Liver (tissue), 8 donors: ENCODE measurements at regions not wholly inside any gene's neighbourhood (a gene's known extent, or its start where the extent isn't known, plus 50 kb on each side); places are given as distances from the start of the nearest gene placed in this dataset.

Experiments
- DNase-seq: peaks from one replicate; pipeline ENCODE4 v3.0.0-alpha.2; 2017; ENCODE audit warnings: low spot score
- H3K27ac ChIP-seq, 2 donors: one replicate each; pipeline ENCODE4 v1.7.0; 2013; ENCODE audit warnings: inconsistent platforms in 2 of 2, low read length in 2 of 2, control low read depth in 1 of 2, low read depth in 1 of 2, mild to moderate bottlenecking in 1 of 2
- H3K27me3 ChIP-seq, 4 donors: one replicate each; pipeline versions ENCODE4 v1.6.1 to v1.7.0; 2013; ENCODE audit warnings: low read length in 3 of 4, inconsistent platforms in 1 of 4, mild to moderate bottlenecking in 1 of 4, moderate library complexity in 1 of 4; ENCODE audit not compliant: control insufficient read depth in 4 of 4, insufficient read depth in 4 of 4
- H3K36me3 ChIP-seq, 4 donors: one replicate each; pipeline versions ENCODE4 v1.6.1 to v1.7.0; 2013; ENCODE audit warnings: low read length in 3 of 4, mild to moderate bottlenecking in 3 of 4, low read depth in 1 of 4, moderate library complexity in 1 of 4; ENCODE audit not compliant: control insufficient read depth in 4 of 4, insufficient read depth in 3 of 4
- H3K4me1 ChIP-seq, 4 donors: one replicate each; pipeline versions ENCODE4 v1.6.1 to v1.7.0; 2013; ENCODE audit warnings: low read length in 3 of 4, mild to moderate bottlenecking in 3 of 4, moderate library complexity in 1 of 4; ENCODE audit not compliant: control insufficient read depth in 4 of 4, insufficient read depth in 4 of 4
- H3K4me3 ChIP-seq, 3 donors: one replicate each; pipeline versions ENCODE4 v1.6.1 to v1.7.0; 2013; ENCODE audit warnings: low read length in 3 of 3, control low read depth in 1 of 3, low read depth in 1 of 3, mild to moderate bottlenecking in 1 of 3
- H3K9ac ChIP-seq, 2 donors: one replicate each; pipeline ENCODE4 v1.7.0; 2013; ENCODE audit warnings: low read length in 2 of 2, mild to moderate bottlenecking in 2 of 2, moderate library complexity in 2 of 2, control low read depth in 1 of 2, low read depth in 1 of 2
- H3K9me3 ChIP-seq, 4 donors: one replicate each; pipeline versions ENCODE4 v1.6.1 to v1.7.0; 2013; ENCODE audit warnings: low read length in 3 of 4; ENCODE audit not compliant: control insufficient read depth in 4 of 4
- EGR1 ChIP-seq, 2 donors: IDR thresholded peaks; 2 replicates each; pipeline ENCODE4 v1.6.1; 2016 to 2018; ENCODE audit warnings: antibody characterized with exemption in 2 of 2, low read depth in 2 of 2
- FOXA1 ChIP-seq: IDR thresholded peaks from 2 replicates; pipeline ENCODE4 v1.6.1; 2016; ENCODE audit warnings: antibody characterized with exemption
- FOXA2 ChIP-seq: IDR thresholded peaks from 2 replicates; pipeline ENCODE4 v1.6.1; 2016; ENCODE audit warnings: antibody characterized with exemption
- GABPA ChIP-seq, 2 donors: IDR thresholded peaks in 1 of 2; conservative IDR thresholded peaks in 1 of 2; 2 replicates each; pipeline ENCODE4 v1.6.1; 2016; ENCODE audit warnings: antibody characterized with exemption in 2 of 2, mild to moderate bottlenecking in 1 of 2, moderate library complexity in 1 of 2
- HNF4A ChIP-seq, 2 donors: conservative IDR thresholded peaks; 2 replicates each; pipeline ENCODE4 v1.6.1; 2016; ENCODE audit warnings: antibody characterized with exemption in 2 of 2, mild to moderate bottlenecking in 2 of 2
- HNF4G ChIP-seq: IDR thresholded peaks from 2 replicates; pipeline ENCODE4 v1.6.1; 2016; ENCODE audit warnings: antibody characterized with exemption
- JUND ChIP-seq, 2 donors: IDR thresholded peaks; 2 replicates each; pipeline ENCODE4 v1.6.1; 2016; ENCODE audit warnings: antibody characterized with exemption in 2 of 2
- NR2F2 ChIP-seq: IDR thresholded peaks from 2 replicates; pipeline ENCODE4 v1.6.1; 2016; ENCODE audit warnings: antibody characterized with exemption
- RAD21 ChIP-seq, 2 donors: IDR thresholded peaks; 2 replicates each; pipeline ENCODE4 v1.6.1; 2016; ENCODE audit warnings: antibody characterized with exemption in 2 of 2, mild to moderate bottlenecking in 2 of 2
- RXRA ChIP-seq, 2 donors: IDR thresholded peaks; 2 replicates each; pipeline ENCODE4 v1.6.1; 2017 to 2018; ENCODE audit warnings: antibody characterized with exemption in 2 of 2, mild to moderate bottlenecking in 1 of 2
- SP1 ChIP-seq: IDR thresholded peaks from 2 replicates; pipeline ENCODE4 v1.6.1; 2018; ENCODE audit warnings: antibody characterized with exemption, mild to moderate bottlenecking
- TAF1 ChIP-seq: conservative IDR thresholded peaks from 2 replicates; pipeline ENCODE4 v1.6.1; 2016; ENCODE audit warnings: antibody characterized with exemption, mild to moderate bottlenecking
- YY1 ChIP-seq: IDR thresholded peaks from 2 replicates; pipeline ENCODE4 v1.6.1; 2016; ENCODE audit warnings: antibody characterized with exemption, mild to moderate bottlenecking
- WGBS: extraction: QIAGEN DNeasy Blood & Tissue Kit; methylation state at CpG from one replicate; pipeline ENCODE4 v1.1.7; 2013; 5-methylcytosine and 5-hydroxymethylcytosine counted together
- TF ChIP-seq, protein P1 (sequence below): fragments of 150-350 bp; IDR thresholded peaks from 2 replicates; pipeline ENCODE4 v1.5.1; 2017; ENCODE audit warnings: improper control_type of control experiment, low read depth, low read length; ENCODE audit not compliant: missing input control
- TF ChIP-seq, protein P2 (sequence below): IDR thresholded peaks from 2 replicates; pipeline ENCODE4 v1.6.1; 2016; ENCODE audit warnings: antibody characterized with exemption
- TF ChIP-seq, protein P3 (sequence below): IDR thresholded peaks from 2 replicates; pipeline ENCODE4 v1.6.1; 2016; ENCODE audit warnings: antibody characterized with exemption
- TF ChIP-seq, protein P4 (sequence below): IDR thresholded peaks from 2 replicates; pipeline ENCODE4 v1.6.1; 2016; ENCODE audit warnings: antibody characterized with exemption
- donor health status: healthy.
- donor health status: healthy.
- donor health status: healthy.
- donor health status: healthy.
- donor health status: healthy.

DNA sequence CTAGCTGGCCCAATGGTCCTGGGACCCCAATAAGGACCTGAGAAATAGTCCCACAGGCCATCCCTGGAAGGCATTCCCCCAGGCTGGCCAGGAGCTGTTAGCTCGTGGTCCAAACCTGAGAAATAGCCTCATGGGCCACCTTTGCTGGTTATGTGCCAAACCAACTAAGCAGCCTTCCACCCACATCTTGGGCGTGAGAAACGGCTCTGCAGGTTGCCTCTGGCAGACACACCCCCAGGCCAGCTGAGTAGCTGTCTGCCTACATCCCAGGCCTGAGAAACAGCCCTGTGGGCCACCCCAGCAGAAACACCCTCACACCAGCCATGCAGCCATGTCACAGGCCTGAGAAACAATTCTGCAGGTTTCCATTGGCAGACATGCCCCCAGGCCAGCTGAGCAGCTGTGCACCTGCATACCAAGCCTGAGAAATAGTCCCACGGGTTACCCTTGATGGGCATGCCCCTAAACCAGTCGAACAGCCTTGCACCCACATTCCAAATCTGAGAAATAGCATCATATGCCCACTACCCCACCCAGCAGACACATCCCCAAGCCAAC lies 567.8 kb upstream of the ID4 start:
- TF ChIP-seq SP1 (no peak), FOXA1 (no peak), RAD21 (IDR thresholded peaks at IDR 0.05) (no peak), RXRA (IDR thresholded peaks at IDR 0.05) (no peak), JUND (IDR thresholded peaks at IDR 0.05) (no peak), EGR1 (IDR thresholded peaks at IDR 0.05; ENCODE audit: low read depth in 2 of 2) (no peak), NR2F2 (no peak), FOXA2 (no peak), HNF4G (no peak), TAF1 (no peak), GABPA (IDR thresholded peaks at IDR 0.05 in 1 of 2, conservative IDR thresholded peaks at IDR 0.05 in 1 of 2) (no peak), YY1 (no peak), HNF4A (conservative IDR thresholded peaks at IDR 0.05) (no peak)
- TF ChIP-seq, protein P1, sequence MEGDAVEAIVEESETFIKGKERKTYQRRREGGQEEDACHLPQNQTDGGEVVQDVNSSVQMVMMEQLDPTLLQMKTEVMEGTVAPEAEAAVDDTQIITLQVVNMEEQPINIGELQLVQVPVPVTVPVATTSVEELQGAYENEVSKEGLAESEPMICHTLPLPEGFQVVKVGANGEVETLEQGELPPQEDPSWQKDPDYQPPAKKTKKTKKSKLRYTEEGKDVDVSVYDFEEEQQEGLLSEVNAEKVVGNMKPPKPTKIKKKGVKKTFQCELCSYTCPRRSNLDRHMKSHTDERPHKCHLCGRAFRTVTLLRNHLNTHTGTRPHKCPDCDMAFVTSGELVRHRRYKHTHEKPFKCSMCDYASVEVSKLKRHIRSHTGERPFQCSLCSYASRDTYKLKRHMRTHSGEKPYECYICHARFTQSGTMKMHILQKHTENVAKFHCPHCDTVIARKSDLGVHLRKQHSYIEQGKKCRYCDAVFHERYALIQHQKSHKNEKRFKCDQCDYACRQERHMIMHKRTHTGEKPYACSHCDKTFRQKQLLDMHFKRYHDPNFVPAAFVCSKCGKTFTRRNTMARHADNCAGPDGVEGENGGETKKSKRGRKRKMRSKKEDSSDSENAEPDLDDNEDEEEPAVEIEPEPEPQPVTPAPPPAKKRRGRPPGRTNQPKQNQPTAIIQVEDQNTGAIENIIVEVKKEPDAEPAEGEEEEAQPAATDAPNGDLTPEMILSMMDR, result no peak
- TF ChIP-seq, protein P2, sequence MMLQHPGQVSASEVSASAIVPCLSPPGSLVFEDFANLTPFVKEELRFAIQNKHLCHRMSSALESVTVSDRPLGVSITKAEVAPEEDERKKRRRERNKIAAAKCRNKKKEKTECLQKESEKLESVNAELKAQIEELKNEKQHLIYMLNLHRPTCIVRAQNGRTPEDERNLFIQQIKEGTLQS, result no peak
- WGBS, result 71% methylated on average over 5 of the region's 5 CpGs
- Histone ChIP-seq H3K27me3 (no peaks in the 10 kb centered on the region), H3K9me3 (no peaks in the 10 kb centered on the region), H3K9ac (no peak overlapping the region), H3K36me3 (no peaks in the 10 kb centered on the region), H3K4me1 (no peaks in the 10 kb centered on the region), H3K4me3 (no peak overlapping the region), H3K27ac (no peak overlapping the region)
- DNase-seq, result no peak

DNA sequence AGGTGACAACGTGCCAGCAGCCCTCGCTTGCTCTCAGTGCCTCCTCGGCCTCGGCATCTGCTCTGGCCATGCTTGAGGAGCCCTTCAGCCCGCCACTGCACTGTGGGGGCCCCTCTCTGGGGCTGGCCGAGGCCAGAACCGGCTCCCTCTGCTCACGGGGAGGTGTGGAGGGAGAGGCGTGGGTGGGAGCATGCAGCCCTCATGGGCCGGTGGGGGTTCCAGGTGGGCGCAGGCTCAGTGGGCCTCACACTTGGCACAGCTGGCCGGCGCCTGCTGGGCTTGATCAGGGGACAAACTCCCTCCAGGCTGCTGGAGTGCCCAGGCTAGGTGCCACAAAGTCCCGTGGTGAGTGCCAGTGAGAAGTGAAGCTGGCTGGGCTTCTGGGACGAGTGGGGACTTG lies 566.6 kb upstream of the ID4 start:
- no peaks in the 10 kb centered on the region for H3K27me3 ChIP-seq
- no peaks in the 10 kb centered on the region for H3K36me3 ChIP-seq
- DNase-seq, result no peak
- no peak overlapping the region for H3K4me3 ChIP-seq
- H3K4me1 ChIP-seq, result no peaks in the 10 kb centered on the region
- H3K27ac ChIP-seq, result no peak overlapping the region
- no peak for TF ChIP-seq HNF4G
- no peak for TF ChIP-seq SP1
- TF ChIP-seq GABPA (IDR thresholded peaks at IDR 0.05 in 1 of 2, conservative IDR thresholded peaks at IDR 0.05 in 1 of 2), result no peak
- TF ChIP-seq, protein P3, sequence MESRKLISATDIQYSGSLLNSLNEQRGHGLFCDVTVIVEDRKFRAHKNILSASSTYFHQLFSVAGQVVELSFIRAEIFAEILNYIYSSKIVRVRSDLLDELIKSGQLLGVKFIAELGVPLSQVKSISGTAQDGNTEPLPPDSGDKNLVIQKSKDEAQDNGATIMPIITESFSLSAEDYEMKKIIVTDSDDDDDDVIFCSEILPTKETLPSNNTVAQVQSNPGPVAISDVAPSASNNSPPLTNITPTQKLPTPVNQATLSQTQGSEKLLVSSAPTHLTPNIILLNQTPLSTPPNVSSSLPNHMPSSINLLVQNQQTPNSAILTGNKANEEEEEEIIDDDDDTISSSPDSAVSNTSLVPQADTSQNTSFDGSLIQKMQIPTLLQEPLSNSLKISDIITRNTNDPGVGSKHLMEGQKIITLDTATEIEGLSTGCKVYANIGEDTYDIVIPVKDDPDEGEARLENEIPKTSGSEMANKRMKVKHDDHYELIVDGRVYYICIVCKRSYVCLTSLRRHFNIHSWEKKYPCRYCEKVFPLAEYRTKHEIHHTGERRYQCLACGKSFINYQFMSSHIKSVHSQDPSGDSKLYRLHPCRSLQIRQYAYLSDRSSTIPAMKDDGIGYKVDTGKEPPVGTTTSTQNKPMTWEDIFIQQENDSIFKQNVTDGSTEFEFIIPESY, result no peak
- no peak for TF ChIP-seq FOXA1
- TF ChIP-seq JUND (IDR thresholded peaks at IDR 0.05), result no peak
- TF ChIP-seq EGR1 (IDR thresholded peaks at IDR 0.05; ENCODE audit: low read depth in 2 of 2), result no peak
- TF ChIP-seq RAD21 (IDR thresholded peaks at IDR 0.05), result no peak
- TF ChIP-seq NR2F2, result no peak
- TF ChIP-seq, protein P4, sequence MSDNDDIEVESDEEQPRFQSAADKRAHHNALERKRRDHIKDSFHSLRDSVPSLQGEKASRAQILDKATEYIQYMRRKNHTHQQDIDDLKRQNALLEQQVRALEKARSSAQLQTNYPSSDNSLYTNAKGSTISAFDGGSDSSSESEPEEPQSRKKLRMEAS, result no peak
- TF ChIP-seq TAF1, result no peak
- TF ChIP-seq, protein P1, result no peak
- no peak for TF ChIP-seq FOXA2
- TF ChIP-seq RXRA (IDR thresholded peaks at IDR 0.05), result no peak
- TF ChIP-seq YY1, result no peak
- no peak overlapping the region for H3K9ac ChIP-seq
- 78% methylated on average over 15 of the region's 15 CpGs for WGBS
- H3K9me3 ChIP-seq, result no peaks in the 10 kb centered on the region
